ENCODE measurements at regions not wholly inside any gene's neighbourhood (a gene's known extent, or its start where the extent isn't known, plus 50 kb on each side); places are given as distances from the start of the nearest gene placed in this dataset.

- DNase-seq (ENCODE audit: low read depth, low spot score) = no peak
Measured at GRCh38 chr12:66851134-66851533, 172.3 kb upstream of the GRIP1 start.

- no peak for DNase-seq (ENCODE audit: low read depth, low spot score)
Measured at GRCh38 chr12:66852091-66852490, 173.2 kb upstream of the GRIP1 start.

- DNase-seq (ENCODE audit: low read depth, low spot score) = no peak
Measured at GRCh38 chr12:66852765-66853164, 173.9 kb upstream of the GRIP1 start.

- DNase-seq (ENCODE audit: low read depth, low spot score) = no peak
Measured at GRCh38 chr12:66859751-66860440, 181.0 kb upstream of the GRIP1 start.

- DNase-seq (ENCODE audit: low read depth, low spot score) = no peak
Measured at GRCh38 chr12:66860752-66861750, 182.2 kb upstream of the GRIP1 start.

GRCh38 chr12:66862356-66862985, 183.6 kb upstream of the GRIP1 start:
- no peak for DNase-seq (ENCODE audit: low read depth, low spot score)

- DNase-seq (ENCODE audit: low read depth, low spot score) = no peak
Measured at GRCh38 chr12:66863276-66863675, 184.4 kb upstream of the GRIP1 start.

GRCh38 chr12:66877925-66878324, 199.0 kb upstream of the GRIP1 start:
- DNase-seq (ENCODE audit: low read depth, low spot score) = no peak

GRCh38 chr12:66879409-66879808, 200.5 kb upstream of the GRIP1 start:
- DNase-seq (ENCODE audit: low read depth, low spot score) = no peak

GRCh38 chr12:66881386-66881785, 202.5 kb upstream of the GRIP1 start:
- DNase-seq (ENCODE audit: low read depth, low spot score) = no peak

- DNase-seq (ENCODE audit: low read depth, low spot score) = no peak
Measured at GRCh38 chr12:66884091-66884490, 205.2 kb upstream of the GRIP1 start.

- DNase-seq (ENCODE audit: low read depth, low spot score) = no peak
Measured at GRCh38 chr12:66885115-66885875, 206.4 kb upstream of the GRIP1 start.

- no peak for DNase-seq (ENCODE audit: low read depth, low spot score)
Measured at GRCh38 chr12:66896797-66897196, 217.9 kb upstream of the GRIP1 start.

GRCh38 chr12:66898700-66899469, 220.0 kb upstream of the GRIP1 start:
- DNase-seq (ENCODE audit: low read depth, low spot score) = no peak

- DNase-seq (ENCODE audit: low read depth, low spot score) = no peak
Measured at GRCh38 chr12:66899588-66899987, 220.7 kb upstream of the GRIP1 start.

GRCh38 chr12:66900616-66901015, 221.7 kb upstream of the GRIP1 start:
- DNase-seq (ENCODE audit: low read depth, low spot score) = no peak

- DNase-seq (ENCODE audit: low read depth, low spot score) = no peak
Measured at GRCh38 chr12:66901138-66901932, 222.5 kb upstream of the GRIP1 start.

GRCh38 chr12:66902020-66902419, 223.1 kb upstream of the GRIP1 start:
- DNase-seq (ENCODE audit: low read depth, low spot score) = no peak

GRCh38 chr12:66903782-66904396, 225.0 kb upstream of the GRIP1 start:
- DNase-seq (ENCODE audit: low read depth, low spot score) = no peak
